ENCODE measurements at regions not wholly inside any gene's neighbourhood (a gene's known extent, or its start where the extent isn't known, plus 50 kb on each side); places are given as distances from the start of the nearest gene placed in this dataset.

- Histone ChIP-seq H4K20me1 (ENCODE audit: insufficient read depth, low read length) (no peaks in the 10 kb centered on the region), H3K27me3 (replicated peaks; ENCODE audit: insufficient read depth, low read length) (no peaks in the 10 kb centered on the region)
Measured at GRCh38 chr5:2423634-2424033, 327.8 kb downstream of the IRX2 start.

GRCh38 chr5:2417301-2417700, 334.2 kb downstream of the IRX2 start:
- no peak overlapping the region for H3K4me3 ChIP-seq (ENCODE audit: low read length)
- H3K79me2 ChIP-seq (ENCODE audit: low read length) = no peaks in the 10 kb centered on the region
- no peaks in the 10 kb centered on the region for H3K27me3 ChIP-seq (replicated peaks; ENCODE audit: insufficient read depth, low read length)
- no peak for DNase-seq
- no peaks in the 10 kb centered on the region for H3K9me3 ChIP-seq (replicated peaks; ENCODE audit: insufficient read depth, low read length)
- TF ChIP-seq EZH2 (optimal IDR thresholded peaks at IDR 0.05; ENCODE audit: low read depth, low read length) = no peak
- no peak for TF ChIP-seq EZH2phosphoT487 (IDR thresholded peaks at IDR 0.05; ENCODE audit: low read length)
- no peak for TF ChIP-seq CTCF (IDR thresholded peaks at IDR 0.05; ENCODE audit: low read length)
- H3K27ac ChIP-seq (ENCODE audit: low read length) = no peak overlapping the region
- H3K36me3 ChIP-seq (replicated peaks; ENCODE audit: insufficient read depth, low read length) = no peaks in the 10 kb centered on the region
- no peaks in the 10 kb centered on the region for H3K9me2 ChIP-seq (replicated peaks; ENCODE audit: insufficient read depth, low read length)
- H3F3A ChIP-seq (ENCODE audit: insufficient read depth, low read length) = no peaks in the 10 kb centered on the region
- no peaks in the 10 kb centered on the region for H4K20me1 ChIP-seq (ENCODE audit: insufficient read depth, low read length)
- no peak overlapping the region for H3K9ac ChIP-seq (ENCODE audit: low read length)
- no peaks in the 10 kb centered on the region for H3K4me1 ChIP-seq (ENCODE audit: low read length)
- H2AFZ ChIP-seq (ENCODE audit: low read length) = no peak overlapping the region
- no peak overlapping the region for H3K4me2 ChIP-seq (ENCODE audit: low read depth, low read length)

More at GRCh38 chr5:2423634-2424033, 327.8 kb downstream of the IRX2 start:
- Histone ChIP-seq H3K9me2 (replicated peaks; ENCODE audit: insufficient read depth, low read length) (no peaks in the 10 kb centered on the region), H3K79me2 (ENCODE audit: low read length) (no peaks in the 10 kb centered on the region), H2AFZ (ENCODE audit: low read length) (no peak overlapping the region), H3K4me3 (ENCODE audit: low read length) (no peak overlapping the region), H3F3A (ENCODE audit: insufficient read depth, low read length) (no peaks in the 10 kb centered on the region), H3K9ac (ENCODE audit: low read length) (no peak overlapping the region), H3K4me2 (ENCODE audit: low read depth, low read length) (no peak overlapping the region), H3K4me1 (ENCODE audit: low read length) (no peaks in the 10 kb centered on the region), H3K27ac (ENCODE audit: low read length) (no peak overlapping the region), H3K9me3 (replicated peaks; ENCODE audit: insufficient read depth, low read length) (no peaks in the 10 kb centered on the region), H3K36me3 (replicated peaks; ENCODE audit: insufficient read depth, low read length) (no peaks in the 10 kb centered on the region)
- DNase-seq = no peak
- no peak for TF ChIP-seq EZH2phosphoT487 (IDR thresholded peaks at IDR 0.05; ENCODE audit: low read length)
- TF ChIP-seq CTCF (IDR thresholded peaks at IDR 0.05; ENCODE audit: low read length) = no peak
- TF ChIP-seq EZH2 (optimal IDR thresholded peaks at IDR 0.05; ENCODE audit: low read depth, low read length) = no peak

GRCh38 chr5:2415678-2416077, 335.8 kb downstream of the IRX2 start:
- no peak for DNase-seq
- no peaks in the 10 kb centered on the region for H3K9me3 ChIP-seq (replicated peaks; ENCODE audit: insufficient read depth, low read length)
- no peaks in the 10 kb centered on the region for H3K79me2 ChIP-seq (ENCODE audit: low read length)
- H2AFZ ChIP-seq (ENCODE audit: low read length) = no peak overlapping the region
- TF ChIP-seq EZH2phosphoT487 (IDR thresholded peaks at IDR 0.05; ENCODE audit: low read length) = no peak
- TF ChIP-seq CTCF (IDR thresholded peaks at IDR 0.05; ENCODE audit: low read length) = no peak
- no peak for TF ChIP-seq EZH2 (optimal IDR thresholded peaks at IDR 0.05; ENCODE audit: low read depth, low read length)
- H4K20me1 ChIP-seq (ENCODE audit: insufficient read depth, low read length) = no peaks in the 10 kb centered on the region
- H3K9me2 ChIP-seq (replicated peaks; ENCODE audit: insufficient read depth, low read length) = no peaks in the 10 kb centered on the region
- H3K9ac ChIP-seq (ENCODE audit: low read length) = no peak overlapping the region
- H3K4me3 ChIP-seq (ENCODE audit: low read length) = no peak overlapping the region
- no peaks in the 10 kb centered on the region for H3K4me1 ChIP-seq (ENCODE audit: low read length)
- no peak overlapping the region for H3K4me2 ChIP-seq (ENCODE audit: low read depth, low read length)
- no peaks in the 10 kb centered on the region for H3K36me3 ChIP-seq (replicated peaks; ENCODE audit: insufficient read depth, low read length)
- H3K27ac ChIP-seq (ENCODE audit: low read length) = no peak overlapping the region
- no peaks in the 10 kb centered on the region for H3K27me3 ChIP-seq (replicated peaks; ENCODE audit: insufficient read depth, low read length)
- H3F3A ChIP-seq (ENCODE audit: insufficient read depth, low read length) = no peaks in the 10 kb centered on the region
